ENCODE measurements at regions not wholly inside any gene's neighbourhood (a gene's known extent, or its start where the extent isn't known, plus 50 kb on each side); places are given as distances from the start of the nearest gene placed in this dataset.
A peak's percentile ranks its signal among the peaks of the same experiment; 100 is the strongest.

DNA sequence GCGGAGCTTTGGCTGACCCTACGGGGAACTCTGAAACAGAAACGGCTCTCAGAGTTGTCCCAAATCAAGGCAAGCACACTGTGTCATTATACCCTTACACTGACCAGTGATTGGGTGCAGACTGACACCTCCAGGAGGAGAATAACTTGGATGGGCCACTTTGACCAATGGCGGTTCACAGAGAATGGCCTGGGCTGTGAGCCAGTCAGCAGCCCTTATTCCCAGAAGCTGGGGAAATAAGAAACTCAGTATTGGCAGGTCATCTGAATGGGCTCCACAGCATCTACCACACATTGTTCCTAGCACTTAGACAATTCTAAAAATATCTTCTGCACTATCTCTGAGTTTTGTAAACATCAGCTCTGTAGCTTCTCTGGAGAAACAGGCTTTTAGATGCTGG, 265.2 kb downstream of the ADGRL2 start:
- H3K36me3 ChIP-seq (ENCODE audit: insufficient read depth, low read length): no peaks in the 10 kb centered on the region
- no peaks in the 10 kb centered on the region for H4K20me1 ChIP-seq (ENCODE audit: insufficient read depth, low read length)
- no peak for DNase-seq (ENCODE audit: insufficient read length, low spot score, missing footprints)
- H3K9me3 ChIP-seq (ENCODE audit: low read depth, low read length): no peaks in the 10 kb centered on the region
- H3K27me3 ChIP-seq (ENCODE audit: insufficient read depth, low read length): no peaks in the 10 kb centered on the region
- H3K4me1 ChIP-seq (ENCODE audit: insufficient read depth, low read length): no peaks in the 10 kb centered on the region
- no peak overlapping the region for H3K27ac ChIP-seq (ENCODE audit: low read depth, low read length)
- H3K79me2 ChIP-seq (ENCODE audit: insufficient read depth, low read length): no peaks in the 10 kb centered on the region
- peak overlapping the region; percentile 41 for H2AFZ ChIP-seq (ENCODE audit: low read length)
- TF ChIP-seq, protein P1, sequence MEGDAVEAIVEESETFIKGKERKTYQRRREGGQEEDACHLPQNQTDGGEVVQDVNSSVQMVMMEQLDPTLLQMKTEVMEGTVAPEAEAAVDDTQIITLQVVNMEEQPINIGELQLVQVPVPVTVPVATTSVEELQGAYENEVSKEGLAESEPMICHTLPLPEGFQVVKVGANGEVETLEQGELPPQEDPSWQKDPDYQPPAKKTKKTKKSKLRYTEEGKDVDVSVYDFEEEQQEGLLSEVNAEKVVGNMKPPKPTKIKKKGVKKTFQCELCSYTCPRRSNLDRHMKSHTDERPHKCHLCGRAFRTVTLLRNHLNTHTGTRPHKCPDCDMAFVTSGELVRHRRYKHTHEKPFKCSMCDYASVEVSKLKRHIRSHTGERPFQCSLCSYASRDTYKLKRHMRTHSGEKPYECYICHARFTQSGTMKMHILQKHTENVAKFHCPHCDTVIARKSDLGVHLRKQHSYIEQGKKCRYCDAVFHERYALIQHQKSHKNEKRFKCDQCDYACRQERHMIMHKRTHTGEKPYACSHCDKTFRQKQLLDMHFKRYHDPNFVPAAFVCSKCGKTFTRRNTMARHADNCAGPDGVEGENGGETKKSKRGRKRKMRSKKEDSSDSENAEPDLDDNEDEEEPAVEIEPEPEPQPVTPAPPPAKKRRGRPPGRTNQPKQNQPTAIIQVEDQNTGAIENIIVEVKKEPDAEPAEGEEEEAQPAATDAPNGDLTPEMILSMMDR (IDR thresholded peaks at IDR 0.05; ENCODE audit: extremely low read depth, low read depth, low read length): no peak
- no peak overlapping the region for H3K4me2 ChIP-seq (ENCODE audit: insufficient read depth, low read length)
- no peak overlapping the region for H3K4me3 ChIP-seq (ENCODE audit: insufficient read depth, low read length)

DNA sequence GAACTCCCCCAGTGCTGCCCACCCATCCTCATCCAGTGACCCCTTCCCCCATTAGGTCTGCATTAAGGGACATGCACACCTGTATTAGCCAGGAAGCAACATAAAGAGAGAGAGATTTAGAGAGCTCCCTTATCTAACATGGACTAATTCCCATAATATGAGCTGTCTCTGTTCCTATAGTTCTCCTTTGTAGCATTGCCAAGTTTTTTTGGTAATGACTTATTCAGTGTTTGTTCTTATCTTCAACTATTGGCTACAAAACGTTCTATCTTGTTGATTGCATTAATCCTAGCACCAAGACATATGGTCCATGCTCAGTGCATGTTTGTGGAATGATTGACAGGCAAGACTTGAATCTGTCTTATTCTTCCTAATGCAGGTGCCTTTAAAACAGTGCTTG, 264.0 kb downstream of the ADGRL2 start:
- H3K27me3 ChIP-seq (ENCODE audit: insufficient read depth, low read length): no peaks in the 10 kb centered on the region
- TF ChIP-seq, protein P1 (IDR thresholded peaks at IDR 0.05; ENCODE audit: extremely low read depth, low read depth, low read length): no peak

DNA sequence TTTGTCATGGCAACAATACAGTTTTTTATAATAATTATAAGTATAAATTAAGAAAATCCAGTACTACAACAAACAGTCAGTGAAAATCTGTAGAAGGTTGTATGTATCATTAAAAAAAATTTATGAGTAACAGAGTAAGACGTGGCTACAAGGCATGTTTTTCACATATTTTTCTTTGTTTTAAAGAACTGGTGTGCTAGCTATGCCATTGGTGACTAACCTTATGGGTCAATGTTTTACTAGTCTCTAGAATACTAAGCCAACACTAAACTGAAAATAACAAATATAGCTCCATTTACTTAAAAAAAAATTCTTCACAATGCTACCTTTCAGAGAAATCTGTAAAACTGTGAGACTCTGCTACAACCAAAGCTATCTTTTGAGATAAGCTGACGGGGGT, 261.5 kb downstream of the ADGRL2 start:
- H4K20me1 ChIP-seq (ENCODE audit: insufficient read depth, low read length): no peaks in the 10 kb centered on the region
- no peak overlapping the region for H2AFZ ChIP-seq (ENCODE audit: low read length)
- TF ChIP-seq, protein P1 (IDR thresholded peaks at IDR 0.05; ENCODE audit: extremely low read depth, low read depth, low read length): no peak
- no peak overlapping the region for H3K27ac ChIP-seq (ENCODE audit: low read depth, low read length)
- H3K27me3 ChIP-seq (ENCODE audit: insufficient read depth, low read length): no peaks in the 10 kb centered on the region
- H3K4me2 ChIP-seq (ENCODE audit: insufficient read depth, low read length): no peak overlapping the region
- H3K79me2 ChIP-seq (ENCODE audit: insufficient read depth, low read length): no peaks in the 10 kb centered on the region
- H3K9me3 ChIP-seq (ENCODE audit: low read depth, low read length): no peaks in the 10 kb centered on the region
- no peak for DNase-seq (ENCODE audit: insufficient read length, low spot score, missing footprints)
- H3K4me1 ChIP-seq (ENCODE audit: insufficient read depth, low read length): no peaks in the 10 kb centered on the region
- no peaks in the 10 kb centered on the region for H3K36me3 ChIP-seq (ENCODE audit: insufficient read depth, low read length)
- no peak overlapping the region for H3K4me3 ChIP-seq (ENCODE audit: insufficient read depth, low read length)

More for the DNA sequence above, 264.0 kb downstream of the ADGRL2 start:
- no peaks in the 10 kb centered on the region for H4K20me1 ChIP-seq (ENCODE audit: insufficient read depth, low read length)
- no peaks in the 10 kb centered on the region for H3K79me2 ChIP-seq (ENCODE audit: insufficient read depth, low read length)
- DNase-seq (ENCODE audit: insufficient read length, low spot score, missing footprints): no peak
- no peak overlapping the region for H2AFZ ChIP-seq (ENCODE audit: low read length)
- no peaks in the 10 kb centered on the region for H3K9me3 ChIP-seq (ENCODE audit: low read depth, low read length)
- H3K4me3 ChIP-seq (ENCODE audit: insufficient read depth, low read length): no peak overlapping the region
- H3K27ac ChIP-seq (ENCODE audit: low read depth, low read length): no peak overlapping the region
- no peaks in the 10 kb centered on the region for H3K36me3 ChIP-seq (ENCODE audit: insufficient read depth, low read length)
- no peak overlapping the region for H3K4me2 ChIP-seq (ENCODE audit: insufficient read depth, low read length)
- H3K4me1 ChIP-seq (ENCODE audit: insufficient read depth, low read length): no peaks in the 10 kb centered on the region

DNA sequence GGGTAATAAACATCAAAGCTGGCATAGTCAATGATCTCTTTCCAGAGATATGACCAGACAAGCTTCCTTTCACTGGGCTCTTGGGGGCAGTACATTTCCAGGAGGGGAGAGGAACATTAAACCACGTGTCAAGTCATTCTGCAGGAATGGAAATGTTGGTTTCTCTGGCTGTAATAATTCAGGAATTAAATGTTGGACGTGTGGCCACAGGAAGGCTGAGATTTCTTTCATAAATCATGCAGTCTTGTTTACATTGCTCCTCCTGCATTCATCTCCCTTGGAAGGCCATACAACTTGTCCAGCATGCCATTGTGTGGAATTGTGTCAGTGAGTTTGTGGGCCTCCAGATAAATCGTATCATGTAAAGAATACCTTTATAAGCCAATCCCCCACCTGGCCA, 259.2 kb downstream of the ADGRL2 start:
- no peak overlapping the region for H3K4me2 ChIP-seq (ENCODE audit: insufficient read depth, low read length)
- TF ChIP-seq, protein P1 (IDR thresholded peaks at IDR 0.05; ENCODE audit: extremely low read depth, low read depth, low read length): no peak
- DNase-seq (ENCODE audit: insufficient read length, low spot score, missing footprints): no peak

More for the DNA sequence above, 259.2 kb downstream of the ADGRL2 start:
- Histone ChIP-seq H3K4me3 (ENCODE audit: insufficient read depth, low read length) (no peak overlapping the region), H4K20me1 (ENCODE audit: insufficient read depth, low read length) (no peaks in the 10 kb centered on the region), H3K27me3 (ENCODE audit: insufficient read depth, low read length) (no peaks in the 10 kb centered on the region), H2AFZ (ENCODE audit: low read length) (no peak overlapping the region), H3K36me3 (ENCODE audit: insufficient read depth, low read length) (no peaks in the 10 kb centered on the region), H3K4me1 (ENCODE audit: insufficient read depth, low read length) (no peaks in the 10 kb centered on the region), H3K9me3 (ENCODE audit: low read depth, low read length) (no peaks in the 10 kb centered on the region), H3K79me2 (ENCODE audit: insufficient read depth, low read length) (no peaks in the 10 kb centered on the region), H3K27ac (ENCODE audit: low read depth, low read length) (no peak overlapping the region)
